SK-N-SH (cell line): ENCODE measurements at regions not wholly inside any gene's neighbourhood (a gene's known extent, or its start where the extent isn't known, plus 50 kb on each side); places are given as distances from the start of the nearest gene placed in this dataset.

Experiments
- CHD2 ChIP-seq: fragments of 150-350 bp; IDR thresholded peaks from 2 replicates; pipeline ENCODE4 v1.6.1; 2018; ENCODE audit warnings: low read length; ENCODE audit not compliant: partially characterized antibody
- GABPA ChIP-seq: IDR thresholded peaks from 2 replicates; pipeline ENCODE4 v1.4.0; 2012; ENCODE audit warnings: low read depth, mild to moderate bottlenecking
- JUND ChIP-seq: IDR thresholded peaks from 2 replicates; pipeline ENCODE4 v1.4.0; 2012
- POLR2AphosphoS5 ChIP-seq: IDR thresholded peaks from 2 replicates; pipeline ENCODE4 v1.6.1; 2012; ENCODE audit warnings: low read depth, low read length
- RAD21 ChIP-seq: IDR thresholded peaks from 2 replicates; pipeline ENCODE4 v1.6.1; 2012; ENCODE audit warnings: mild to moderate bottlenecking, low read length
- RCOR1 ChIP-seq: fragments of 150-350 bp; IDR thresholded peaks from 2 replicates; pipeline ENCODE4 v1.6.1; 2017; ENCODE audit warnings: antibody characterized with exemption, low read length
- SIN3A ChIP-seq: IDR thresholded peaks from 2 replicates; pipeline ENCODE4 v1.6.1; 2012; ENCODE audit warnings: low read depth, mild to moderate bottlenecking, low read length, moderate library complexity, borderline replicate concordance
- TCF12 ChIP-seq: IDR thresholded peaks from 2 replicates; pipeline ENCODE4 v1.4.0; 2012
- TEAD4 ChIP-seq: IDR thresholded peaks from 2 replicates; pipeline ENCODE4 v1.4.0; 2012; ENCODE audit warnings: mild to moderate bottlenecking, borderline replicate concordance; ENCODE audit not compliant: insufficient read depth
- YY1 ChIP-seq: IDR thresholded peaks from 2 replicates; pipeline ENCODE4 v1.4.0; 2012; ENCODE audit warnings: low read depth, mild to moderate bottlenecking
- TF ChIP-seq, protein P1 (sequence below): fragments of 200-600 bp; sonication (generic); IDR thresholded peaks from 2 replicates; pipeline ENCODE4 v1.6.1; 2017; ENCODE audit warnings: antibody characterized with exemption, mild to moderate bottlenecking, moderate library complexity
- TF ChIP-seq, protein P2 (sequence below): IDR thresholded peaks from 2 replicates; pipeline ENCODE4 v1.6.1; 2012; ENCODE audit warnings: mild to moderate bottlenecking, low read depth, low read length, moderate library complexity

GRCh38 chr1:194114288-194114687 is 927.9 kb upstream of the B3GALT2 start:
- TF ChIP-seq RAD21: no peak
- TF ChIP-seq, protein P1, sequence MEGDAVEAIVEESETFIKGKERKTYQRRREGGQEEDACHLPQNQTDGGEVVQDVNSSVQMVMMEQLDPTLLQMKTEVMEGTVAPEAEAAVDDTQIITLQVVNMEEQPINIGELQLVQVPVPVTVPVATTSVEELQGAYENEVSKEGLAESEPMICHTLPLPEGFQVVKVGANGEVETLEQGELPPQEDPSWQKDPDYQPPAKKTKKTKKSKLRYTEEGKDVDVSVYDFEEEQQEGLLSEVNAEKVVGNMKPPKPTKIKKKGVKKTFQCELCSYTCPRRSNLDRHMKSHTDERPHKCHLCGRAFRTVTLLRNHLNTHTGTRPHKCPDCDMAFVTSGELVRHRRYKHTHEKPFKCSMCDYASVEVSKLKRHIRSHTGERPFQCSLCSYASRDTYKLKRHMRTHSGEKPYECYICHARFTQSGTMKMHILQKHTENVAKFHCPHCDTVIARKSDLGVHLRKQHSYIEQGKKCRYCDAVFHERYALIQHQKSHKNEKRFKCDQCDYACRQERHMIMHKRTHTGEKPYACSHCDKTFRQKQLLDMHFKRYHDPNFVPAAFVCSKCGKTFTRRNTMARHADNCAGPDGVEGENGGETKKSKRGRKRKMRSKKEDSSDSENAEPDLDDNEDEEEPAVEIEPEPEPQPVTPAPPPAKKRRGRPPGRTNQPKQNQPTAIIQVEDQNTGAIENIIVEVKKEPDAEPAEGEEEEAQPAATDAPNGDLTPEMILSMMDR: no peak
- TF ChIP-seq, protein P2, sequence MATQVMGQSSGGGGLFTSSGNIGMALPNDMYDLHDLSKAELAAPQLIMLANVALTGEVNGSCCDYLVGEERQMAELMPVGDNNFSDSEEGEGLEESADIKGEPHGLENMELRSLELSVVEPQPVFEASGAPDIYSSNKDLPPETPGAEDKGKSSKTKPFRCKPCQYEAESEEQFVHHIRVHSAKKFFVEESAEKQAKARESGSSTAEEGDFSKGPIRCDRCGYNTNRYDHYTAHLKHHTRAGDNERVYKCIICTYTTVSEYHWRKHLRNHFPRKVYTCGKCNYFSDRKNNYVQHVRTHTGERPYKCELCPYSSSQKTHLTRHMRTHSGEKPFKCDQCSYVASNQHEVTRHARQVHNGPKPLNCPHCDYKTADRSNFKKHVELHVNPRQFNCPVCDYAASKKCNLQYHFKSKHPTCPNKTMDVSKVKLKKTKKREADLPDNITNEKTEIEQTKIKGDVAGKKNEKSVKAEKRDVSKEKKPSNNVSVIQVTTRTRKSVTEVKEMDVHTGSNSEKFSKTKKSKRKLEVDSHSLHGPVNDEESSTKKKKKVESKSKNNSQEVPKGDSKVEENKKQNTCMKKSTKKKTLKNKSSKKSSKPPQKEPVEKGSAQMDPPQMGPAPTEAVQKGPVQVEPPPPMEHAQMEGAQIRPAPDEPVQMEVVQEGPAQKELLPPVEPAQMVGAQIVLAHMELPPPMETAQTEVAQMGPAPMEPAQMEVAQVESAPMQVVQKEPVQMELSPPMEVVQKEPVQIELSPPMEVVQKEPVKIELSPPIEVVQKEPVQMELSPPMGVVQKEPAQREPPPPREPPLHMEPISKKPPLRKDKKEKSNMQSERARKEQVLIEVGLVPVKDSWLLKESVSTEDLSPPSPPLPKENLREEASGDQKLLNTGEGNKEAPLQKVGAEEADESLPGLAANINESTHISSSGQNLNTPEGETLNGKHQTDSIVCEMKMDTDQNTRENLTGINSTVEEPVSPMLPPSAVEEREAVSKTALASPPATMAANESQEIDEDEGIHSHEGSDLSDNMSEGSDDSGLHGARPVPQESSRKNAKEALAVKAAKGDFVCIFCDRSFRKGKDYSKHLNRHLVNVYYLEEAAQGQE: no peak
- no peak for TF ChIP-seq POLR2AphosphoS5
- TF ChIP-seq SIN3A: no peak
- TF ChIP-seq YY1: no peak
- TF ChIP-seq TEAD4: no peak
- no peak for TF ChIP-seq CHD2
- TF ChIP-seq TCF12: no peak
- no peak for TF ChIP-seq RCOR1
- no peak for TF ChIP-seq JUND
- TF ChIP-seq GABPA: no peak
